Limb (tissue), 2 donors: ENCODE measurements at regions not wholly inside any gene's neighbourhood (a gene's known extent, or its start where the extent isn't known, plus 50 kb on each side); places are given as distances from the start of the nearest gene placed in this dataset.

Source experiments
- DNase-seq, 2 donors: peaks; one replicate each; pipeline ENCODE4 v3.0.0-alpha.2; 2016; ENCODE audit errors: extremely low spot score in 2 of 2

DNA sequence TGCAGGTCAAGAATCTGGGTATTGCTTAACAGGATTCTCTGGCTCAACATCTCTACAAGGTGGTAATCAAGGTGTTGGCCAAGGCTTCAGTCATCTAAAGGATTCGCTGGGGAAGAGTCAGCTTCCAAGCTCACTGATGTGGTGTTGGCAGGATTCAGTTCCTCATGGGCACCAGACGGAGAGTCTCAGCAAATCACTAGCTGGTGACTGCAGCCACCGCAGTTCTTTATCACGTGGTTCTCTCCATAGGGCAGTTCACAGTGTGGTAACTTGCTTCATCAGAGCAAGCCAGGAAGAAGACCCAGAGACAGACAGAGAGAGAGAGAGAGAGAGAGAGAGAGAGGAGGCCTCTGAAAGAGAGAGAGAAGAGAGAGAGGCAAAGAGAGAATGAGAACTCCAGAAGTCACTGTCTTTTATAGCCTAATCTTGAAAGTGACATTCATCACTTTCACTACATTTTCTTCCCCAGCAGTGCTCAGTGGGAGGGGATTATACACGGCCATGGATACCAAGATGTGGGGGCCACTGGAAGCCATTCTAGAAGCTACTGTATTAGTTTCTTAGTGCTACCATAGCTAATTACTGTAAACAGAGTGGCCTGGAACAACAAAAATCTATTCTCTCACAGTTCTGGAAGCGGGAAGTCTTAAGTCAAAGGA is 109.2 kb upstream of the SMIM23 start:
- DNase-seq = peak in 1 of 2 donors; percentile 9

DNA sequence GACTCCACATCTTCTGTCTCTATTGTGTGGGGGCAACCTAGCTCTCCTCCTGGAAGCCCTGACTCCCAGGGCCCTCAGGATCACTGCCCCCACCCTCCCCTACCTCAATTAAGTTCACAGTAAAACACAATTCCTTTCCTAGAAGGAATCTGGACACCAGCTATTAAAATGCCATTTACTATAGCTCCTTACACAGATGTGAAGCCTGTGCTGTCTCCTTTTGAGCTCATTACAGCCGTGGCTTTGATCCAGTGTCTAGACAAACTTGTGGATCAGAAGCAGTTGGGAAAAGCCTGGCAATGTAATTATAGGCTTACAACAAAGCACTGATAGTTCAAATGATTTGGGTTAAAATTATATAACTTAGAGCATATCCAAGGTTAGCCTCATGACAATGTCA is 107.0 kb upstream of the SMIM23 start:
- peak in 1 of 2 donors; percentile 15 for DNase-seq

DNA sequence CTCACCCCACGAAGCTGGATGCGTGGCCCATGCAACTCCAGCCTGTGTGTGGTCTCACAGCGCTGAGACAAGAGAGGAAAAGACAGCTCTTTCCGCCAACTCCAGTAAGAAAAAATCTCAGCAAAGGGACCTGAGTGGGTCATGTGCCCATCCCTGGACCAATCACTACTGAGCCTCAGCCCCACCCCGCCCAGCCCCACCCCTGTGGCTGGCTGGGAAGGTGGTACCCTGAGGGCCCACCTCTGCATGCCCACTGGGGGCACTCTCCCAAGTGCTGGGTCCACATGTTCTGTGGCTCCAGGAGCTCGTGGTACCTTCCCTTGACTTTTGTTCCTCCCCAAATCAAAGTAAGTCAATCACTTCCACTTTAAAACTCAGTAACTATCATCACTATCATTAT is 105.1 kb upstream of the SMIM23 start:
- DNase-seq = peak in 1 of 2 donors; percentile 21

DNA sequence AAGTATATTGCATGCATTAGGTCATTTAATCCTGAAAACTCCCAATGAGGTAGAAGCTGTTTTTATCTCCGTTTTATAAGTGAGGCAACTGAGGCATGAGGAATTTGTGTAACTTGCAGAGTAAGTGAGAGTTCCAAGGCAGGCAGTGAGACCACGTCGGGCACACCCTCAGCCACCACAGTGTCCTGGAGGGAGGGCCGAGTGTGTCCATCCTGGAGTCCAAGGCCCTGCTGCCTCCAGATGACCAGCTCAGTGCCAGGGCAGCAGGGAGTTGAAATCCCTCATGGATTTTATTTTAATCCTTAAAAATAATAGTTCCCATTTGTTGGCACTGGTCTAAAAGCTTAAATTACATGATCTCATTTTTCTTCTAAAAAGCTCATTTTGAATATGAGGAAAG is 104.6 kb upstream of the SMIM23 start:
- DNase-seq = peak in 1 of 2 donors; percentile 7

DNA sequence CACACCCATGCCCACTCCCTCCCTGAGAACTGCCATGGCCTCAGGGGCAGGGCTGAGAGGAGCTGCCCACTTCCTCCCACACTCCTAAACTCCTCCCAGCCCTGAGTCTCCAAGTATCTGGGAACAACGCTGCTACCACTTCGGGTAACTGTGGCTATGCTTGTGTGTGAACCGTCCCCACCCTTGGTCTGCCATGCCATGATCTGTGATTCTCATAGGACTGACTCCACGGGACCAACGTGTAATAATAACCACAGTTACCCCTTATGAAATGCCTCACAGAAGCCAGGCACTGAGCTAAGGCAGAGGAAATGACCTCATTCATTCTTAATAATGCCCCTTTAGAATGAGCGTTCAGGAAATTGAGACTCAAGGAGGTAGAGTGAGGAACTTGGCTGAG is 103.9 kb upstream of the SMIM23 start:
- DNase-seq = no peak

DNA sequence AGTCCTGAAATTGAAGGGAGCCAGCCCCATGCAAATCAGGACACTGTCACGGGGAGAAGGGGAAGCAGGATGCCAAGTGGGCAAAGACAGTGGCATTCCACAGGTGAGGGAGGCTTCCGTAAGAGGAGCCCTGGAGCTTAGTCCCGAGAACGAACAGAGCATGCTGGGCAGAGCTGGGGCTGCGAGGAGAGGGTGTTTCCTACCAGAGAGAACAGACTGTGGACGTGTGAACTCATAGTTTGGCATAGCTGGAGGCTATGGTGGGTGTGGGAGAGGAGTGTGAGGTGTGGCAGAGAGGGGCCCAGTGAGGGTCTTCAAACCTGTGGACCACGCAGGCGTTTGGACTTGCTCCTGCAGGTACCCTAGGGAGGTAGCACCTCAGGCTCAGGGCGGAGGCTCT is 102.8 kb upstream of the SMIM23 start:
- DNase-seq = no peak

DNA sequence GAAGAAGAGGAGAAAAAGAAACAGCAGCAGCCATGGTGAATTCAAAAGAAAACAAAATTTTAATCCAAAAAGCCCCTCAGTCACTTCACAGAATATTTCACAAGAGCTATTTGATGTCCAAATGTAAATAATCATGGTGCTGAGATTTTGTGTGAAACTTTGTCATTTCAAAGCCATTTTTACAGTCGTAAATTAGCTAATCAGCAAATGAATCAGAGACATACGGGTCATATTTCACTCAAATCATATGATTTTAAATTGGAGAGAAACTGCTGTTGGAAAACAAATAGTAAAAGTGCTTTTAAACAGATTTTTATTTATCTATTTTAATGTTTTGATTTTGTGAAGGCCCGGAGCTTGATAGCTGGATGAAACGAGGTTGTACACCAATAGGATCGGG is 101.4 kb upstream of the SMIM23 start:
- no peak for DNase-seq

DNA sequence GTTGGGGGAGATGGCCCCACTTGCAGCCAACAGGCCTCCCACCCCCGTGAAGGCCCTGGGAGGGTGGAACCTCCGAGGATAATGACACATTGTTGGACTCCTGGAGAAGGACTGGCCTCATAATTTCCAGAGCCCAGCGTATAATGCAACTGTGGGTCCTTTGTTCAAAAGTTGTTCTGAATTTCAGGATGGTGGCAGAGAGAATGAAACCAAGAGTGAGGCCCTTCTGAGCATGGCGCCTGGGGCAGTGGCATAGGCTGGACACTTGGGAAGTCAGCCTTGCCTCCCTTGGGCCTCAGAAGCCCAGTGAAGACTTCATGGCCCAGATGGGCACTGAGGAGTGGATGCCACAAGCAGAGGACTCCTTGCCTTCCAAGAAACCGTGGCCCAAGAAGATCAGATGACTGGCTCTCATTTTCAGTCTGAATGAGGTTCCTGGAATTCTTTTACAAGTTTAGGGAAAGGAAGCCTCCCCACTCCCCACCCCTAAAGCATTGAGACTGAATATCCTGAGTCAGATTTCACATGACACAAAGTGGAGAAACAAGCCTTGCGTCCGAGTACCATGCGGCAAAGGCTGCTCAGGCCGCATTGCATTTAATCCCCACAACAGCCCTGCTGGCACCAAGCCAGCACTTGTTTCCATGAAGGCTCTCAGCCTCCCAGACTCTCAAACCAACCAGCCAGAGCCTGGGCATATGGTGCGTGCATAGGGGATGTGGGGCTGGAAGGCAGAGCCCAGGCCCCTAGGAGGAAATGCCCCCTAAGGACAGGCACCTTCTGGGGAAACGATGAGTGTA is 96.7 kb upstream of the SMIM23 start:
- DNase-seq = peak; percentile 3 to 70

DNA sequence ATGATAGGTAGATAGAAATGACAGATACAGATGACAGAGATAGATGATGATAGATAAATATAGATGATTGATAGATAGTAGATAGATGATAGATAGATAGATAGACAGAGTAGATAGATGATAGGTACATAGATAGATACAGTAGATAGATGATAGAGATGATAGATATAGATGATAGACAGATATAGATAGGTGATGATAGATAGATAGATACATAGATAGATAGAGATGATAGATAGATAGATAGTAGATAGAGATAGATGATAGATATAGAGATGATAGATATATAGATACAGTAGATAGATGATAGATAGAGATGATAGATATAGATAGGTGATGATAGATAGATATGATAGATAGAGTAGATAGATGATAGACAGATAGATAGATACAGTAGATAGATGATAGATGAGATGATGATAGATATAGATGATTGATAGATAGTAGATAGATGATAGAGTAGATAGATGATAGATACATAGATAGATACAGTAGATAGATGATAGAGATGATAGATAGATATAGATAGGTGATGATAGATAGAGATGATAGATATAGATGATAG is 95.7 kb upstream of the SMIM23 start:
- no peak for DNase-seq

DNA sequence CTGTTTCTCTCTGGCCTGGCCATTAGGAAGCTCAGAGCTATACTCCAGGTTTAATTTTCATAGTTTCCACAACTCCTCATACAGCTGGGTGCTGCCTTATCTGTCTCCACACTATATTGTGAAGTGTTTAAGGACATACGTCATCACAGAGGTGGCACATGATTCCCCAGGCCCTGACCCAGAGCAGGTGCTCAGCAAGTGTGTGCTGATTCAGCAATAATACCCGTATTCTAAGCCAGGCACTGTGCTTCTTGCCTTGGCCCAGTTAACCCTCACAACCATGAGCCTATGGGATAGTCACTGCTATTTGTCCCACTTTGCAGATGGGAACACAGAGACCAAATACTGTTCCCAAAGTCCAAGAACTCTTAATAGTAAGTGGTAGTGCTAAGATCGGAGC is 93.5 kb upstream of the SMIM23 start:
- DNase-seq = peak in 1 of 2 donors; percentile 14

DNA sequence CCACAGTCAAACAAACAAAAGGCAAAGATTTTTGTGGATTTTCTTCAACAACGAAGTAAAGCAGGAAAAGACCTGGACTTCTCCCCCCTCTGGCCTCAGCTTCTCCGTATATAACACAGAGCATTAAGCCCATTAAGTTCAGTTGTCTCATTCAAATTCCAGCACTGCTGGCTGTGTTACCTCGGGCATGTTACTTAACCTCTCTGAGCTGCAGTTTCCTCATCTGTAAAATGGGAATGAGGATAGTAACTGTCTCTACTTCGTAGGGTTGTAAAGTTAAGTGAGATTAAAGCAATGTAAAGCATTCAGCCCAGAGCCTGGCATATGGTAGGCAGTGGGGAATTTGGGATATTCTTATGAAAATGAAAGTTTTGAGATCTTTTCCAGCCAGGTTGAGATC is 92.7 kb upstream of the SMIM23 start:
- DNase-seq = no peak

DNA sequence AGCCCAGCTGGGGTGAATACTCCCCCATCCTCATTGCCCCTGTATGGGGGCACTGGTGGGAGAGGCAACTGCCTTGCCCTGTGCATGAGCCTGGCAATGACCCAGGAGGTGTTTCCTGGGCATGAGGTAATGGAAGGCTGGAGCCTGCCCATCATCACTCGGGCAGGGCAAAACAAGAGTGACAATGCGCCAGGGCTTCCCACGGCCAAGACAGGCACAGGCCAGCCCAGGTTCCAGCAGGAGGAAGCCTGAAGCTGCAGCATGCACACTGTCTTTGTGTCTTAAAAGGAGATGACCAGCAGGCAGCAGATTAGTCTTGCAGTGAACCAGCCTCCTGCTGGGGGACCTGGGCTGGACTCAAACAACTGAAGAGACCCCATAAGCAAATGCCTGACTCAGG is 92.2 kb upstream of the SMIM23 start:
- peak in 1 of 2 donors; percentile 20 for DNase-seq

DNA sequence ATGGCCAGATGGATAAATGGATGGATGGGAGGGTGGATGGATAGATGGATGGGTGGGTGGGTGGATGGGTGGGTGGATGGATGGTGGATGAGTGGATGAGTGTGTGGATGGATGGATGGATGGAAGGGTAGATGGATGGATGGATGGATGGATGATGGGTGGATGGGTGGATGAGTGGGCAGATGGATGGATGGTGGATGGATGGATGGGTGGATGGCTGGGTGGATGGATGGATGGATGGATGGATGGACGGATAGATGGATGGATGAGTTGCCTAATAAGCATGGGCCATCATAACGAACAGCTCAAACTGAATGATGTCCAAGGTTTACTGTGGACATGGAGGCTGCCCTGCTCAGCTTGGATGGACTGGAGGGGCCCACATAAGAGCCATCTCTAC is 89.8 kb upstream of the SMIM23 start:
- no peak for DNase-seq

DNA sequence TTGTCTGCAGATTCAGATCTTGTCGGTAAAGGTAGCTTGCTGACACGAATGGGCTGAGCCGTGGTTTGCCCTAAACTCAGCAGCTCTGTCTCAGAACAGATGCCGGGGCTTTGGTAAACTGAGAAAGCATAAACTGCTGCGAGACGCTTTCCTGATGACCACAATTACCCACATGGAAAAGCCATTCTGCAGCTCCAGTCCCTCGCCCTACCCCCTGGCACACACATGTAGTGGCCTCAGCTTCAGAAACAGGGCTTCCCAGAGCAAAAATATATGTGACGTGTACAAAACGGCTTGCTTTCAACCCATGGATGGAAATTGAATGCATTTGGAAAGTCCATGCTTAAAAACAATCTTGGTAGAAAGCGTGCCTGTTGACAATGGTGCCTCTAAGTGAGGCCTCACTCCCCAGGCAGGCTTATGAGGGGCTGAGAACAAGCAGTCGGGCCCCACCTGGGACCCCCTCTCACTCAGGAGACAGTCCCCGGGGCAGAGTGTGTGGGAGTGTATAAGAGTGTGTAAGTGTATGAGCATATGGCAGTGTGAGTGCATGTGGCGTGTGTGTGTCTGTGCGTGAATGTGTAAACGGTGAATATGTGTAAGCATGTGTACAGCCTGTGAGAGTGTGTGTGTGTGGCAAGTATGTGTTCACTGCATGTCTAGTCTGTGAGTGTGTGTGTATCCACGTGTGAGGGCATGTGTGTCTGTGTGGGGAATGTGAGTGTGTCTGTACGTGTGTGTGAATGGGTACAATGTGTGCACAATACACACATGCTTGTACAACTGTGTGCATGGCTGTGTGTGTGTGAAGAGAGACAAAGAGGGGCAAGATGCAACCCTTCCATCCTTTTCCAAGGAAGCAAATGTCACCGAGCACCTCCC is 88.2 kb upstream of the SMIM23 start:
- DNase-seq = peak; percentile 30 to 37

DNA sequence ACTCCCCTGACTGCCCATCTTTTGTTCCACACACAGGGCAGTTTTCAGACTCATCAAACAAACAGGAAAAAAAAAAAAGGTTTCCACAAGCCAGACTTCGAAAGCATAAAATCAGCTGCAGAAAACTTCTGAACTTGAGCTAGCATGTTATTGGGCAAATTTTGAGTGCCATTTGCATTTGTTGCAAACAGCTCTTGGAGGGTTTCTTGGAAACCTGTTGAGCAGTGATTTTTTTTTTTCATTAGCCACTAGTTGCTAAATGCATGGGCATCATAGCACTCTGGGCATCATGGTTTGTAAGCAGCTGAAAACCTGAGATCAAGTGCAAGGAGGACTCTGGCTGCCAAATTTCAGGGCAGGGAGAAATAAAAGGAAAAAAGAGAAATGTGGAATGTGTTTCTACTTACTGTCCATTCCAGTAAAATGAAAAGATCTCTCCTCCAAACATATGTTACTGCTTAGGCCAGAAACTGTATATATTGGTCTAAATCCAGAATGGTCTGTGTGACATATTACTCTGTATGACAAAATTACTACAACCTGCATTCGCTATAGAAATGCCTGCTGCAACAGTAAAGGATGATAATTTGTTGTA is 85.2 kb upstream of the SMIM23 start:
- DNase-seq = peak in 1 of 2 donors; percentile 72

DNA sequence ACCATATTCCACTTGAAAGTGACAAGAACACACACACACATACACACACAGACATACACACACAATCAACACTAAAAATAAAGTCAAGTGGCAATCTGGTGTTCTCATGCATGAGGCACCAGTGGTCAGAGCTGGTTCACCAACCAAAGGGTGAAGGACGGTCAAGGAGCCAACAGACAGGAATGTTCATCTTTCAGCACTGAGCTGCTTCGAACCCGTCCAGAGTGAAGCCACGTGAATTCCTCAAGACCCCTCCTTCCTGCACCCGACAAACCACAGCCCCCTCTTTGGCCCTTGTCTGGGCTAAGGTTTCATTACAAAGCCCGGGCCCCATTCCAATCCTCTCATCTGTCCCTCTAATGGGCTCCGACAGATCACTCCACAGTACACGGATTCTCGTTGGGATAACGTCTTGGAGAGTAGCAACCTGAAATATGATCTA is 84.5 kb upstream of the SMIM23 start:
- peak; percentile 58 to 75 for DNase-seq

DNA sequence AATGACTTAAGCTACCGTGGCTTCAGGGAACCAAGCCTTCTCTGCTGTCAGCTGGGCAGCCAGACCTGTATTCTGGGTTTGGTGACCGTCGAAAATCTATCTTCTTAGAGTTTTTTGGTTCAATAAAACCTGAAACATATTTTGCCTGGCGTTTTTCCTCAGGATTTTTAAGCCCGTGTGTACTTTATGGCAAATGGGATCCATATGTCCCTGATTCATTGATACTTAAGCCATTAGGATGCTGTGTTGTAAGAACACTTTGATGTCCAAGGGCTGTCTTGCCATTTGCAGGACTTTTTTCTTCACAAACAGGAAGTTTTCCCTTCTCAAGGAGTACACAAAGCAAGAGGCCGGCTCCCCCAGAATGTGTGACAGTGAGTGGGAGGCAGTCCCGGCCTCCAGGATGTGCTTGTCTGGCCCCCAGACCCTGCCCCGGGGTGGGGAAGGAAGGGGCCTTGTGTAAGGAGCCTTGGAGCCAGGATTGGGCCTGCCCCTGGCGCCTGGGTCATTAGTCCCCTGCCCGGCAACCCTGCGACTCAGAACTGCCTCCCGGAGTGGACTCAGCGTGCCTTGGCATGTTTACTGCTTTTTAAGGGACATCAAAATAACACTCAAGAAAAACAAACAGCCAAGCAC is 83.4 kb upstream of the SMIM23 start:
- DNase-seq = peak in 1 of 2 donors; percentile 22

DNA sequence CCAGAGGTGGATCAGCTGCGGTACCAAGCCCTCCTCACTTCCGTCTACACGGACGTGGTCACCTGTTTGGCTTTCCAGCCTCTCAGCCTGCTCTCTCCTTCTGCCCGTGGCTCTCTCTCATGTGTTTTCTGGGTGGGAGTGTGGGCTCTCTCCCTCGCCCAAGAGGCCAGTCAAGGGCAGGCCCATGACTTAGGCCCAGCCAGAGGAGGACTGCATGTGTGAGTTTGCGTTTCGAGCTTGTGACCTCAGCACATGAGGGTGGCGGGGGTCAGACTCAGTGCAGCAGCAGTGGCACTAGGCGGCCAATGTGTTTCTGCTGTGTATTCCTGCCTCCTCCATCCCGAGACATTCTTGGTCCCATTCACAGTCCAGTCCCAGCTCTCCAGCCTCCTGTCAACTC is 82.5 kb upstream of the SMIM23 start:
- DNase-seq = no peak

DNA sequence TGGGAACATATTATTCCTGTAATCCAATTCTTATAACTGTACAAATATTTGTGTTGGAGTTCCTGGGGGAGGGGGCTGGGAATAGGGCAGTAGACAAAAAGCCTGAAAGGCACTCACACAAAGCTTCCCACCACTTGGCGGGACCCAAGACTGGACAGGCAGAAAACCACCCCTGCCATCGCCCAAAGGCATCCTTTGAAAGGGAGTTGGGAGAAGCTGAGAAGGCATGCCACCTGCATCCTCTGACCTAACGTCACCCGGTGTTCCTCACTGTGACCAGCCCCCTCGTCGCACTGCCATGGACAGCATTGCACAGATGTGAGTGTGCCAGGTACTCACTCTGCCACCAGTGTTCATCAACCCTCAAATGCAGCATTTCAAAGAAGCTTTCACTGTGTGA is 80.6 kb upstream of the SMIM23 start:
- DNase-seq = no peak

DNA sequence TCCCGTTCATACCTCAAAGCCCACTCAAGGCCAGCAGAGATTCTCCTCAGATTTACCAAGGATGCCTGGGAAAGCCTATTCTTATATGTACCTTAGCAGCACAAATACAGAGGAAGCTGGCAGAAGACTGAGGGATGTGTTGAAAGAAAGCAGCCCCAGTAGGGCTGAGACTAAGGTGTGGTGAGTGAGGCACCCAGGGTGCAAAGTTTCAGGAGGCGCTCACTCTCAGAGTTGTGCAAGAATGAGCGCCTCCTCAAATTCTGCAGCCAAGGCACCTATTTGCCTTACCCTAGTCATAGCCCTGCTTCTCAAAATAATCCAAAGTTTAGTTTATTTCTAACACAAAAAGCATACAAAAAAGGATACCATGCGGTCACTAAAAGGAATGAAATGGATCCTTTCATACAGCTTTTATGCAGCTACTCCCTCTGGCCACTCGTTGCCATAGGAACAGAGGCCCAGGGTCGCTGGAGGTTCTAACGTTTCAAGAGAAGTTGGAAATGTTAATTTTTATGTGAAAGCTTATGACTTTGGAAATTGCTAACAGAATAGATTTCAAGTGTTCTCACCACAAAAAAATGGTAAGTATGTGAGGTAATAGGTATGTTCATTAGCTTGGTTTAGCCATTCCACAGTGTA is 79.7 kb upstream of the SMIM23 start:
- DNase-seq = no peak
